ENCODE measurements at regions not wholly inside any gene's neighbourhood (a gene's known extent, or its start where the extent isn't known, plus 50 kb on each side); places are given as distances from the start of the nearest gene placed in this dataset.

- H3K36me3 ChIP-seq (ENCODE audit: control insufficient read depth, insufficient read depth, low read length): no peaks in the 10 kb centered on the region
- H3K4me3 ChIP-seq (ENCODE audit: low read depth, low read length): no peak overlapping the region
- TF ChIP-seq, protein P1, sequence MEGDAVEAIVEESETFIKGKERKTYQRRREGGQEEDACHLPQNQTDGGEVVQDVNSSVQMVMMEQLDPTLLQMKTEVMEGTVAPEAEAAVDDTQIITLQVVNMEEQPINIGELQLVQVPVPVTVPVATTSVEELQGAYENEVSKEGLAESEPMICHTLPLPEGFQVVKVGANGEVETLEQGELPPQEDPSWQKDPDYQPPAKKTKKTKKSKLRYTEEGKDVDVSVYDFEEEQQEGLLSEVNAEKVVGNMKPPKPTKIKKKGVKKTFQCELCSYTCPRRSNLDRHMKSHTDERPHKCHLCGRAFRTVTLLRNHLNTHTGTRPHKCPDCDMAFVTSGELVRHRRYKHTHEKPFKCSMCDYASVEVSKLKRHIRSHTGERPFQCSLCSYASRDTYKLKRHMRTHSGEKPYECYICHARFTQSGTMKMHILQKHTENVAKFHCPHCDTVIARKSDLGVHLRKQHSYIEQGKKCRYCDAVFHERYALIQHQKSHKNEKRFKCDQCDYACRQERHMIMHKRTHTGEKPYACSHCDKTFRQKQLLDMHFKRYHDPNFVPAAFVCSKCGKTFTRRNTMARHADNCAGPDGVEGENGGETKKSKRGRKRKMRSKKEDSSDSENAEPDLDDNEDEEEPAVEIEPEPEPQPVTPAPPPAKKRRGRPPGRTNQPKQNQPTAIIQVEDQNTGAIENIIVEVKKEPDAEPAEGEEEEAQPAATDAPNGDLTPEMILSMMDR (IDR thresholded peaks at IDR 0.05; ENCODE audit: insufficient read depth, low read length, severe bottlenecking): no peak
- no peak for DNase-seq (ENCODE audit: low read depth)
- no peak for FAIRE-seq
- H3K27me3 ChIP-seq (ENCODE audit: control insufficient read depth, insufficient read depth, low read length): no peaks in the 10 kb centered on the region
These were observed 50.6 kb upstream of the FUCA2 start for GRCh38 chr6:143562143-143562542.
